ENCODE measurements at regions not wholly inside any gene's neighbourhood (a gene's known extent, or its start where the extent isn't known, plus 50 kb on each side); places are given as distances from the start of the nearest gene placed in this dataset.
"Not testable (repeated sequence)": the region's sequence is repeated elsewhere in the genome, so short reads cannot be mapped to it uniquely, and the experiment has no call there.

GRCh38 chr15:62867844-62868243 lies 174.7 kb upstream of the TPM1 start:
- no peak for TF ChIP-seq CTCF (IDR thresholded peaks at IDR 0.05)
- no peak for TF ChIP-seq POLR2A (IDR thresholded peaks at IDR 0.05)
- TF ChIP-seq POLR2AphosphoS5 (IDR thresholded peaks at IDR 0.05), result no peak
- TF ChIP-seq EP300 (IDR thresholded peaks at IDR 0.05), result no peak
- Histone ChIP-seq H3K4me3 (no peak overlapping the region), H3K4me1 (no peaks in the 10 kb centered on the region), H3K27ac (peak overlapping the region in 3 of 5 donors; percentile 26 to 82 (median 53)), H3K36me3 (no peaks in the 10 kb centered on the region), H3K9me3 (no peaks in the 10 kb centered on the region), H3K27me3 (no peaks in the 10 kb centered on the region)
- DNase-seq, result no peak
- intact Hi-C loops (cut with DNase I; ENCODE audit: low total_unique reads), result no loop called here
- WGBS, 5 donors, result 85 to 98% (median 89%) methylated on average over 4 of the region's 4 CpGs

- no peaks in the 10 kb centered on the region for H3K9me3 ChIP-seq
- no peak overlapping the region for H3K4me3 ChIP-seq
- no peaks in the 10 kb centered on the region for H3K27me3 ChIP-seq
- H3K36me3 ChIP-seq, result no peaks in the 10 kb centered on the region
- TF ChIP-seq POLR2AphosphoS5 (IDR thresholded peaks at IDR 0.05), result no peak
- peak overlapping the region in 3 of 5 donors; percentile 52 to 82 (median 53) for H3K27ac ChIP-seq
- intact Hi-C loops (cut with DNase I; ENCODE audit: low total_unique reads), result no loop called here
- DNase-seq, result no peak
- 81 to 93% (median 87%) methylated on average over 6 of the region's 6 CpGs for WGBS, 5 donors
- H3K4me1 ChIP-seq, result no peaks in the 10 kb centered on the region
These were observed 174.0 kb upstream of the TPM1 start for GRCh38 chr15:62868507-62868906.

- 84 to 98% (median 94%) methylated on average over 2 of the region's 2 CpGs for WGBS, 5 donors
- intact Hi-C loops (cut with DNase I; ENCODE audit: low total_unique reads), result no loop called here
- Histone ChIP-seq H3K9me3 (no peaks in the 10 kb centered on the region), H3K27ac (peak overlapping the region in 3 of 5 donors; percentile 52 to 82 (median 53)), H3K36me3 (no peaks in the 10 kb centered on the region), H3K4me1 (peaks cover 0 to 1% (median 0%) of the 10 kb centered on the region in 4 donors), H3K4me3 (no peak overlapping the region), H3K27me3 (no peaks in the 10 kb centered on the region)
- DNase-seq, result no peak
- TF ChIP-seq POLR2AphosphoS5 (IDR thresholded peaks at IDR 0.05) (no peak), POLR2A (IDR thresholded peaks at IDR 0.05) (no peak), CTCF (IDR thresholded peaks at IDR 0.05) (no peak), EP300 (IDR thresholded peaks at IDR 0.05) (no peak)
These were observed 173.4 kb upstream of the TPM1 start for GRCh38 chr15:62869116-62869515.

- intact Hi-C loops (cut with DNase I; ENCODE audit: low total_unique reads), result no loop called here
- Histone ChIP-seq H3K9me3 (no peaks in the 10 kb centered on the region), H3K27ac (peak overlapping the region in 1 of 5 donors; percentile 86), H3K4me3 (no peak overlapping the region), H3K36me3 (no peaks in the 10 kb centered on the region), H3K4me1 (peaks cover 0 to 4% (median under 1%) of the 10 kb centered on the region in 4 donors), H3K27me3 (no peaks in the 10 kb centered on the region)
- 82 to 87% (median 85%) methylated on average over 2 of the region's 2 CpGs for WGBS, 5 donors
- DNase-seq, result no peak
- TF ChIP-seq POLR2A (IDR thresholded peaks at IDR 0.05) (no peak), POLR2AphosphoS5 (IDR thresholded peaks at IDR 0.05) (no peak), EP300 (IDR thresholded peaks at IDR 0.05) (no peak), CTCF (IDR thresholded peaks at IDR 0.05) (no peak)
These were observed 172.3 kb upstream of the TPM1 start for GRCh38 chr15:62870216-62870615.

GRCh38 chr15:62870701-62871100 lies 171.8 kb upstream of the TPM1 start:
- H3K4me1 ChIP-seq; intact Hi-C loops (cut with DNase I; ENCODE audit: low total_unique reads); DNase-seq; H3K4me3 ChIP-seq; H3K27me3 ChIP-seq; H3K9me3 ChIP-seq; H3K36me3 ChIP-seq: not testable (repeated sequence)
- 64 to 90% (median 83%) methylated on average over 3 of the region's 3 CpGs for WGBS, 5 donors
- peak overlapping the region in 1 of 5 donors; percentile 86 for H3K27ac ChIP-seq
